DMS114 treated with DMSO at 0.1 percent for 48 hours (cell line): ENCODE measurements at regions not wholly inside any gene's neighbourhood (a gene's known extent, or its start where the extent isn't known, plus 50 kb on each side); places are given as distances from the start of the nearest gene placed in this dataset.
"Not testable (repeated sequence)": the region's sequence is repeated elsewhere in the genome, so short reads cannot be mapped to it uniquely, and the experiment has no call there.

Experiments used
- DNase-seq: peaks from one replicate; lab custom pipeline; 2025; ENCODE audit not compliant: unreplicated experiment; lab: John Stamatoyannopoulos, UW

GRCh38 chr10:3926675-3927525 lies 141.9 kb upstream of the KLF6 start:
- DNase-seq = no peak

GRCh38 chr10:3926258-3926657 lies 141.2 kb upstream of the KLF6 start:
- DNase-seq = no peak

GRCh38 chr10:3925184-3925583 lies 140.2 kb upstream of the KLF6 start:
- DNase-seq = no peak

GRCh38 chr10:3924344-3924743 lies 139.3 kb upstream of the KLF6 start:
- DNase-seq = no peak

GRCh38 chr10:3923033-3923432 lies 138.0 kb upstream of the KLF6 start:
- no peak for DNase-seq

- no peak for DNase-seq
Measured at GRCh38 chr10:3919709-3920308, 134.8 kb upstream of the KLF6 start.

- not testable (repeated sequence) for DNase-seq
Measured at GRCh38 chr10:3917392-3917791, 132.4 kb upstream of the KLF6 start.

- no peak for DNase-seq
Measured at GRCh38 chr10:3914733-3915132, 129.7 kb upstream of the KLF6 start.

- DNase-seq = no peak
Measured at GRCh38 chr10:3911713-3912442, 126.9 kb upstream of the KLF6 start.

GRCh38 chr10:3911241-3911640 lies 126.2 kb upstream of the KLF6 start:
- DNase-seq = no peak

- no peak for DNase-seq
Measured at GRCh38 chr10:3909339-3909738, 124.3 kb upstream of the KLF6 start.

- DNase-seq = no peak
Measured at GRCh38 chr10:3908183-3908582, 123.2 kb upstream of the KLF6 start.

- no peak for DNase-seq
Measured at GRCh38 chr10:3907514-3907913, 122.5 kb upstream of the KLF6 start.

- no peak for DNase-seq
Measured at GRCh38 chr10:3906511-3907111, 121.6 kb upstream of the KLF6 start.

- DNase-seq = no peak
Measured at GRCh38 chr10:3904419-3904960, 119.5 kb upstream of the KLF6 start.

- no peak for DNase-seq
Measured at GRCh38 chr10:3902809-3903410, 117.9 kb upstream of the KLF6 start.

GRCh38 chr10:3902054-3902808 lies 117.2 kb upstream of the KLF6 start:
- no peak for DNase-seq

GRCh38 chr10:3901370-3901769 lies 116.4 kb upstream of the KLF6 start:
- no peak for DNase-seq

- DNase-seq = no peak
Measured at GRCh38 chr10:3900391-3900790, 115.4 kb upstream of the KLF6 start.

GRCh38 chr10:3898821-3899220 lies 113.8 kb upstream of the KLF6 start:
- no peak for DNase-seq
